ENCODE measurements at regions not wholly inside any gene's neighbourhood (a gene's known extent, or its start where the extent isn't known, plus 50 kb on each side); places are given as distances from the start of the nearest gene placed in this dataset.
A peak's percentile ranks its signal among the peaks of the same experiment; 100 is the strongest.

DNA sequence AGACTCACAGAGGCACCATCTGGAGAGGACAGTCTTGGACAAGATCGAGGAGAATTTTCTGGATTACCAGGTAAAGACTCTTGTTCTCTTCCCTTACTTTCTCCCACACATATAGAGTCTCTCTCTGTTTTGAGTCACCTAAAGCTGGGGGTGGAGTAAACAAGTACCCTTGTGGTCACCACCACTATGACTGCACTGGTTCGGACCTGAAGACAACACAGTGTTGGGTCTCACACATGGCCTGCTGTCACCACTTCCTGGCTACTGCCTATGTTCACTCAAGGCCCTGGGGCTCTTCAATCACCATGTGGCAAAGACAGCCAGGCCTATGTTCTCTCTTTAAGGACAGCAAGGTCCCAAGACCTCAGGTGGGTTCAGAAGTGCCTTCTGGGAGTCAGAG lies 253.3 kb upstream of the VRK2 start:
- Histone ChIP-seq H4K5ac (ENCODE audit: insufficient read length, low read depth, low read length) (no peak overlapping the region), H3K18ac (ENCODE audit: extremely low read depth, low read length) (no peak overlapping the region; the same call in 1 of the 2 replicates), H3K14ac (ENCODE audit: insufficient read length) (no peak overlapping the region), H3K36me3 (ENCODE audit: control insufficient read depth in 2 of 4, insufficient read depth in 4 of 4, low read length in 3 of 4) (peaks cover 0 to 6% (median 0%) of the 10 kb centered on the region in 4 experiments; a peak in 1 of 8 replicates), H3K4me3 (ENCODE audit: extremely low read depth in 1 of 4, insufficient read depth in 2 of 4, low read depth in 3 of 4, low read length in 4 of 4) (no peak overlapping the region), H4K8ac (ENCODE audit: extremely low read depth, insufficient read depth, low read length) (no peak overlapping the region), H3K56ac (replicated peaks; ENCODE audit: insufficient read length, low read depth, low read length) (no peak overlapping the region), H3K27ac (ENCODE audit: low read depth, low read length) (no peak overlapping the region), H3K23ac (ENCODE audit: insufficient read length) (no peak overlapping the region), H2BK120ac (replicated peaks; ENCODE audit: low read depth, low read length) (no peak overlapping the region), H3K4me1 (replicated peaks in 1 of 4; ENCODE audit: control insufficient read depth in 3 of 4, insufficient read depth in 4 of 4, low read length in 3 of 4) (peaks cover 0 to 9% (median 0%) of the 10 kb centered on the region in 4 experiments; a peak in 3 of 7 replicates), H3K79me2 (ENCODE audit: control insufficient read depth in 1 of 2, insufficient read depth in 2 of 2, low read length in 2 of 2) (no peaks in the 10 kb centered on the region), H3K9me3 (ENCODE audit: insufficient read depth in 2 of 2, low read depth in 1 of 2, low read length in 1 of 2) (no peaks in the 10 kb centered on the region), H4K20me1 (replicated peaks in 1 of 2; ENCODE audit: control insufficient read depth in 1 of 2, insufficient read depth in 2 of 2, low read length in 2 of 2) (no peaks in the 10 kb centered on the region), H3K4me2 (ENCODE audit: insufficient read depth in 1 of 2, low read depth in 2 of 2, low read length in 2 of 2) (no peak overlapping the region), H3K4ac (replicated peaks; ENCODE audit: insufficient read length, low read depth, low read length) (no peak overlapping the region), H2AFZ (ENCODE audit: low read length) (no peak overlapping the region), H3K9ac (replicated peaks in 1 of 4; ENCODE audit: extremely low read depth in 1 of 4, low read depth in 3 of 4, low read length in 3 of 4) (no peak overlapping the region), H2AK5ac (ENCODE audit: low read depth, low read length) (no peak overlapping the region), H3K79me1 (ENCODE audit: low read depth, low read length) (no peaks in the 10 kb centered on the region), H4K91ac (replicated peaks; ENCODE audit: insufficient read length, low read length) (no peak overlapping the region), H3K23me2 (ENCODE audit: low read depth, low read length) (no peaks in the 10 kb centered on the region), H2BK5ac (ENCODE audit: low read depth, low read length) (0 out of 2 replicates have a peak overlapping the region, but pooled peaks have one; percentile 60), H3K27me3 (replicated peaks in 1 of 4; ENCODE audit: control insufficient read depth in 3 of 4, extremely low read depth in 1 of 4, insufficient read depth in 3 of 4, low read length in 3 of 4) (no peaks in the 10 kb centered on the region), H2BK12ac (ENCODE audit: low read depth, low read length) (no peak overlapping the region), H2BK20ac (ENCODE audit: low read length) (peak overlapping the region; percentile 72; the same call in 1 of the 2 replicates), H2BK15ac (ENCODE audit: low read length) (peak overlapping the region; percentile 90; the same call in 1 of the 2 replicates)
- 95% methylated on average over 2 of the region's 2 CpGs; no CpG with 5 or more reads in 1 of the 2 experiments for WGBS, 2 experiments (ENCODE audit: extremely low coverage in 1 of 2, insufficient coverage in 1 of 2, insufficient read length in 1 of 2, insufficient replicate concordance in 2 of 2, low coverage in 1 of 2, low lambda C conversion rate in 2 of 2, missing lambda C conversion rate in 1 of 2)
- ChIA-PET CTCF (ENCODE audit: partially characterized antibody) (no interaction called here), POLR2A (ENCODE audit: partially characterized antibody) (no interaction called here)
- FAIRE-seq (no peak), DNase-seq (ENCODE audit: low read depth in 1 of 2, low spot score in 2 of 2) (no peak)
- TF ChIP-seq CREB1 (IDR thresholded peaks at IDR 0.05) = no peak
- TF ChIP-seq SIX5 (IDR thresholded peaks at IDR 0.05; ENCODE audit: low read depth, low read length) = no peak
- TF ChIP-seq SP2 (IDR thresholded peaks at IDR 0.05; ENCODE audit: low read length) = no peak
- no peak for TF ChIP-seq SP1 (IDR thresholded peaks at IDR 0.05; ENCODE audit: low read depth, low read length)
- TF ChIP-seq ASH2L (IDR thresholded peaks at IDR 0.05; ENCODE audit: low read length) = no peak
- TF ChIP-seq BRCA1 (IDR thresholded peaks at IDR 0.05; ENCODE audit: low read depth, low read length) = no peak
- no peak for TF ChIP-seq CBX5 (IDR thresholded peaks at IDR 0.05; ENCODE audit: low read depth, low read length)
- TF ChIP-seq BACH1 (IDR thresholded peaks at IDR 0.05; ENCODE audit: low read length) = no peak

All from H1 (cell line).